HG02678 (cell line): ENCODE measurements at regions not wholly inside any gene's neighbourhood (a gene's known extent, or its start where the extent isn't known, plus 50 kb on each side); places are given as distances from the start of the nearest gene placed in this dataset.
A peak's percentile ranks its signal among the peaks of the same experiment; 100 is the strongest.

Experiments used
- ATAC-seq: cut with Tn5 transposase; IDR thresholded peaks from one replicate; pipeline ENCODE4 v1.9.1; 2021; ENCODE audit warnings: mild to moderate bottlenecking, moderate library complexity; ENCODE audit not compliant: unreplicated experiment

- no peak for ATAC-seq
These were observed 113.8 kb upstream of the SPRY4 start for GRCh38 chr5:142438573-142438972.

GRCh38 chr5:142437563-142437962, 112.7 kb upstream of the SPRY4 start:
- no peak for ATAC-seq

- no peak for ATAC-seq
These were observed 110.7 kb upstream of the SPRY4 start for GRCh38 chr5:142435410-142436115.

DNA sequence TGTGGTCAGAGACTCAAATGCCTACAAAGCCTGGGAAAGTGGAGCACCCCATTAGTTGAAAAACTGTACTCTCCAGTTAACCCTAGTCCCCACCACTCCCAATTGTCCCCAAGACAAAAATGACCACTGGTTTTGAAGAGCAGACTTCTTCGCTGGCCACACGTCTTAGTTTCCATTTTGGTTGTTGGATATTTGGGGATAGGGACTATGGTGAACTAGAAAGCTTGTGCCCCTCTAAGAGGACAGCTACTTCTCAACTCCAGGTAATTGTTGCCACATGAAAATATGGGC, 109.4 kb upstream of the SPRY4 start:
- ATAC-seq = no peak

DNA sequence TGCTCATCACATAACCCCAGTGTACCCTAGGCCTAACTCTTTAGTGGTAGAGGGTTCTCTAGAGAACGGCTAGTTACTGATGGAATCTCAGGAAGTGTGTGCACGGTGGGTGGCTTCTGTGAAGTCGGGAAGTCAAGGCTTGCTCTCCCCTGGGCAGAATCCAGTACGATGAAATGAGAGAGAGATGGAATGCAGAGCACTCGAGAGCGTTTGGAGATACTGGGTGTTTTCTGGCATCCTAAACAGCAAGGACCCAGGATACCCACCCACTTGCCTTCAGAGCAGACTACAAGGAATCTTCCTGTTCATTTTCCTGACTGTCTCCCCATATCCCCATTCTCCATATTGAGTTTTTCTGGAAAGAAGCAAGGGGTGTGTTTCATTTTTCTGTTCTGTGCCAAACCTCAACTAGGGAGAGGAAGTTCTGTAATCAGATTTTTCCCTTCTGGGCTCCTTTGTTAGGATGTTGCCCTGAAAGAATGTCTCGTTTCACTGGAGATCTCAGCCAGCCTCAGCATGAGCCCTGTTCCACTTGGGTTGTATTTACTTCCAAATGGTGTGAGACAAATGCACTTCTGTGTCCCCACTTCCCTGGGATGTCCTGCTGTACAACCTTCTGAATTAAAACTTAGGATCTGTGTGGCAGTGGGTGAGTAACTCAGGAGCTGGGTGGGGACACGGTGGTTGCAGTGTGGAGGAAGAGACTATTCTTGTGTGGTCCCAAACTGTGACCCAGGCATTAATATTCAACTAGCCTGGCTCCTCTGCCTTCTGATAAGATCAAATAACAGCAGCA, 108.9 kb upstream of the SPRY4 start:
- ATAC-seq = no peak

- peak; percentile 50 for ATAC-seq
These were observed 108.1 kb upstream of the SPRY4 start for GRCh38 chr5:142432961-142433360.

DNA sequence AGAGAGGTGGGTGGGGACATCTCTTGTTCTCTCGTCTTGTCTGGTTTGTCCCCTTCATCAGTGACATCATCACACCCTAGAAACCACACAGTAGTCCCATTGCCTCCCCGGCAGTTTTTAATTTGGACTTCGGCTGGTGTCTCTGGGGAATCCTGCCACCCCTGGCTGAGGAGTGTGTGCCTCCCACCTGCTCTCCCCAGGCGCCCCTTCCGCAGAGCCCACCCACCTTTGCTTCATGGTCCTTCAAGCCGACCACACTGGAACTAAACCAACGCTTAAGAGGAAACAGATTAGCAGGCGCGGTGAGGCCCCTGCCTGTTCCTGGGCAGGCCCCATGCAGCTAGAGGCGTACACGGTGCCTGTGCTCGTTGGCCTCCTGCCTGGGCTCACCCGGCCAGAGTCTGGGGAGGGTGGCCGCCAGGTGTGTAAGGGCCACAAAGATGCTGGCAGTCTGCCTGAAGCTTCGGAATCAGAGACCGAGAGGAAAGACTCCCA, 107.6 kb upstream of the SPRY4 start:
- peak; percentile 68 for ATAC-seq

GRCh38 chr5:142428773-142429473, 104.1 kb upstream of the SPRY4 start:
- ATAC-seq = no peak

DNA sequence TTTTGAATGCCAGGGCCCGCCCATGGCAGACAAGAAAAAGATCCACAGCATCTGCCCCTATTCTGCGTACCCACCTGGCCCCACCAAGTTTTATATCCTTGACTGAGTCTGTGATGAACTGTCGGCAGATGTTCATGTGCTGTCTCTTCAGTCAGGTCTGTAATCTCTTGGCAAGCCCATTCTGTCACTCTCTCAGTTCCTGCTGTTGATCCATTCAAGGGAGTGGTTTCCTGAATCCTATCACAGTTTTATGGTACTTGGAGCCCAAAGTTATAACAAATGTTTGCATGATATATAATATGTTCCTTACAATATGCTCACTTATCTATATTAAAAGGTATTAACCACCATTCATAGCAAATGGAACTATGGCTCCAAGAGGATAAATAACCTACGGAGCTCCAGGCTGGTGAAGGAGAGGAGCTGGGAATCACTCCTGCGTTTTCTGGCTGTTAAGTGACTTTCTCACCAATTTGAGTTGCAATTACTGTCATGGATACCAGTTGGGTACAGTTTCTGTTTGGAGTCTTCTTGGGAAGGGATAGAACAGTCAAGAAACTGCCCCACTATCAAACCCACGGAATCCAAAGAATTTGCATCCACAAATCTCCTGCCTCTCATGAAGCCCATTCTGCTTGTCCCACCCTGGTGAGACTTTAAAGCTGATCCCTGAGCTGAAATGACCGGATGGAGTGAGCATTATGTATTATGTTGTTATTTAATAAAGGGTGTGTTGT, 103.4 kb upstream of the SPRY4 start:
- no peak for ATAC-seq

DNA sequence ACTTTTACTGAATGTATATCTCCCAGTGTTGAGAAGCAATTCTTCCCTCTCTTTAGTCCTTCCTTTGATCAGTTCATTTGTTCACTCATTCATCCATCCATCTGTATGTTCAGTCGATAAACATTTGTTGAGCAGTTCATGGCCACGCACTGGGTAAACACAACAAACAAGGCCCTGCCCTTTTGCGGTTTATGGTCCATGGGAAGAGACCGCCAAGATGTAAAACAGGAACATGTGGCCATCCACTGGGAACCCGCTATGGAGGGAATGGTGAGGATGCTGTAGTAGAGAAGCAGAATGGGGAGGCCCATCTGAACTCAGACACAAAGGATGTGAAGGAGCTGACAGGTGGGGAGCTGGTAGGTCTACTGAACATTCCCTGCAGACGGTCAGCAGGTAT, 102.7 kb upstream of the SPRY4 start:
- ATAC-seq = no peak

DNA sequence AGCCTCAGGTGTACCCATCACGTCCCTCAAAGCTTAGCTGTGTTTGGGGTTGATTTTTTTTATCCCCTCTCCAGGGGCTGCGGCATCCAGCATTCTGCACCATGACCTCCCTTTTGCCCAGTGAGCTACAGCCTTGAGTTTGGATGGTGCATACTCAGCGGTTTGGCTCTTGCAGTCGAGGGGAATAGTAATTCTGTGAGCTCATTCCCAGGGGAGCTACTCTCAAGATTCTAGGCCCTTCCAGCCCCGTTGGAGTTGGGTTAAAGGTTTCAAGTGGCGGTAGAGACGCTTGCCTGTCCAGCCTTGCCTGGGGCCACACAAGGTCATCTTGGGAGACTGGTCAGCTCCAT, 102.2 kb upstream of the SPRY4 start:
- ATAC-seq = no peak

- ATAC-seq = peak; percentile 65
These were observed 101.6 kb upstream of the SPRY4 start for GRCh38 chr5:142426129-142427014.

DNA sequence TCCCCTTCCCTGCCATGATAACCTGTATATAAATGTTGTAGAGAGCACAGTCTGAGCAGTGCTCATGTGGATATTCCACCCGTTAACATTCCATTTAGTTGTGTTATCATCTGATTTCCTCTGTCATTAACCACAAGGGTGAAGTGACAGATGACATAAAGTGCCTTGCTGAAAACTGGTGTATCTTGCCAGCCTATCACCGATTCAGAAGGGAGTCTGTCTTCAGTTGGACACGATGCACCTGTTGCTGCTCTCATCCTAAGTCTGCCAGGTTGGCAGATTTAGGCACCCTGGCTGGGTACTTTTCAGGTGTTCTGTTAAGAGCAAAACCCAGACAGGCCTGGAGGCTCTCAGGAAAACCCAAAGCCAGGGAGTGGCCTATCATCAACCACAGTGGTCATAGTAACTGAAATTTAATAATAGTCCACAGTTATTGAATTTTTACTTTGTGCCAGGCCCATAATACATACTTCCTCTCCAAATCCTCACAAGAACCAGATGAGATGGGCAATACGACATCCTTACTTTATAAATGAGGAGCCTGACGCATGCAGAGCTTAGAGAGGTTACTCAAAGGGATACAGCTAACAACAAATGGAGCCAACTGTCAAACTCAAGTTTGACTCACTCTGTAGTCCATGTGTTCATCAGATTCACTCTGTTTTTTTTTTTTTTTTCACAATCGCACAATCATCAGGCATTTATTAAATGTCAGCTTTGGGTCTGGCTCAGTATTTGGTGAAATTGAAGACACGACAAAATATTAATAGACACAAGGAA, 100.7 kb upstream of the SPRY4 start:
- no peak for ATAC-seq

- ATAC-seq = no peak
These were observed 97.6 kb upstream of the SPRY4 start for GRCh38 chr5:142422429-142422828.

- no peak for ATAC-seq
These were observed 97.0 kb upstream of the SPRY4 start for GRCh38 chr5:142421621-142422397.

DNA sequence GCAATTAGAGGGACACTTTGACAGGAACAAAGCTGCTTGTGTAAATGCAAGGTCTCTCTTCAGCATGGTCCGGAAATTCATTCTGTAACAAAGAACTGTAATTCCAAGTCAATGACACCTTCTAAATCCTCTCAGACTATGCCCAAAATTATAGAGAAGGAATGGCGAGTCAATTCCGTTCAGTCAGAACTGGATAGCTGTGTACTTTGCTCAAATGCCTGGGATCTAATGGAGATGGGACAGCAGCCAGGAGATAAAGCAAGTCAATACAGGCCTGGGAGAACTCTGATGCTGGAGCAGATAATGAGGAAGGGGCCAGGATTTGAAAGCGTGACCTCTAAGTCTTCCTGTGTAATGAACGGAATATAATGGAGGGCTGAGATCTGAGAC, 96.4 kb upstream of the SPRY4 start:
- ATAC-seq = no peak

DNA sequence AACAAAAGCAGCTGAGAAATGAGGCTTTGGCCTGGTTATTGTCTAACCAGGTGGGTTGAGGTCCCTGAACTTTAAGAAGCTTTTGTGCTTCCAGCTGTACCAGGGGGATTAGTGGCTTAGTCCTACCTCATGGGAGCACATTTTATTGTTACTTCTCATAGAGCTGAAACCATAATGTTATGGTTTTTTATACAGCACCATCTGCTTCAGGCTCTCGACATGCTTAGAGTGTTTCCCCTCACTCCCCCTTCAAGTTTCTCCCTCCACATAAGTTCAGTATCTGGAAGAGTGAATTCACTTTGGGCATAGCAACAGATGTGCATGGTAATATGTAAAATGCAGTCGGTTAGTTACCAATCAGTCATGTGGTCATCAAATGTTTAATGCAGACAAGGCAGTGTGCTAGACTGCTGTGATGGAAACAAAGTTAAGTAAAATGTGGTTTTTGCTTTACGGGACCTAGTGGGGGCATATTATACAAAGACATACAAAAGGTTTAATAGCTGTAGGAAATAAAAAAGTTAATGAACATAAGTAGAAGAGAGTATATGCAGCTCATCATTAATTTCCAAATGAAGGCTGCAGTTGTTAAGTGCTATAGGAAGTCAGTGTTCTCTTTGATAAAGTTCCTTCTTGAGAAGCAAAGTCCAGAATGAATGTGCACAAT, 95.9 kb upstream of the SPRY4 start:
- ATAC-seq = no peak

DNA sequence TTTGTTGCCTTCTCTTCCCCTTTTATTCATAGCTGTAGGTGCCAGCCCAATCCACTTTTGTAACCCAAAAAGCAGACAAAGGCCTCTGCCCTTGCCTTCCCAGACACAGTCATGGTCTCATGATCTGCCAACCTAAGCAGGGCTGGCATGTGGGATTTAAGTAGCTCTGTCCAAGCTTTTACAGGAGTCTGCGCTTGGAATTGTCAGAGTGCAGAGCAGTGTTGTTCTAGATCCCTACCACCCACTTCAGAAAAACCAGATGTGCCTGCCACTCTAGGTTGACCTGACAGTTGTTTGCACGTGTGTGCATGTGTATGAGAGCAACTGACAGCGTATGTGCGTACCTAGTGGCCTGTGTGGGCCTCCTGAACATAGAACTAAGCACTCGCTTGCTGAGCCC, 87.8 kb upstream of the SPRY4 start:
- ATAC-seq = no peak
